ENCODE measurements at regions not wholly inside any gene's neighbourhood (a gene's known extent, or its start where the extent isn't known, plus 50 kb on each side); places are given as distances from the start of the nearest gene placed in this dataset.
"Not testable (repeated sequence)": the region's sequence is repeated elsewhere in the genome, so short reads cannot be mapped to it uniquely, and the experiment has no call there.

- DNase-seq (ENCODE audit: low read depth): no peak
Measured at GRCh38 chr13:74574964-74575728, 440.9 kb upstream of the KLF12 start.

- no peak for DNase-seq (ENCODE audit: low read depth)
Measured at GRCh38 chr13:74573654-74574053, 439.4 kb upstream of the KLF12 start.

GRCh38 chr13:74571811-74572210, 437.6 kb upstream of the KLF12 start:
- DNase-seq (ENCODE audit: low read depth): no peak

- DNase-seq (ENCODE audit: low read depth): no peak
Measured at GRCh38 chr13:74570834-74571233, 436.6 kb upstream of the KLF12 start.

GRCh38 chr13:74570046-74570445, 435.8 kb upstream of the KLF12 start:
- DNase-seq (ENCODE audit: low read depth): no peak

- no peak for DNase-seq (ENCODE audit: low read depth)
Measured at GRCh38 chr13:74569251-74569650, 435.0 kb upstream of the KLF12 start.

- DNase-seq (ENCODE audit: low read depth): no peak
Measured at GRCh38 chr13:74567485-74567884, 433.3 kb upstream of the KLF12 start.

GRCh38 chr13:74562381-74562780, 428.2 kb upstream of the KLF12 start:
- no peak for DNase-seq (ENCODE audit: low read depth)

GRCh38 chr13:74561155-74561554, 427.0 kb upstream of the KLF12 start:
- DNase-seq (ENCODE audit: low read depth): no peak

GRCh38 chr13:74560325-74560724, 426.1 kb upstream of the KLF12 start:
- DNase-seq (ENCODE audit: low read depth): no peak

- no peak for DNase-seq (ENCODE audit: low read depth)
Measured at GRCh38 chr13:74557870-74558269, 423.7 kb upstream of the KLF12 start.

- no peak for DNase-seq (ENCODE audit: low read depth)
Measured at GRCh38 chr13:74555651-74556420, 421.6 kb upstream of the KLF12 start.

GRCh38 chr13:74555276-74555625, 421.0 kb upstream of the KLF12 start:
- no peak for DNase-seq (ENCODE audit: low read depth)

GRCh38 chr13:74554569-74555275, 420.5 kb upstream of the KLF12 start:
- no peak for DNase-seq (ENCODE audit: low read depth)

GRCh38 chr13:74550039-74550438, 415.8 kb upstream of the KLF12 start:
- no peak for DNase-seq (ENCODE audit: low read depth)

- not testable (repeated sequence) for DNase-seq (ENCODE audit: low read depth)
Measured at GRCh38 chr13:74536649-74537048, 402.4 kb upstream of the KLF12 start.

GRCh38 chr13:74533226-74533625, 399.0 kb upstream of the KLF12 start:
- no peak for DNase-seq (ENCODE audit: low read depth)

GRCh38 chr13:74530011-74530410, 395.8 kb upstream of the KLF12 start:
- no peak for DNase-seq (ENCODE audit: low read depth)

- no peak for DNase-seq (ENCODE audit: low read depth)
Measured at GRCh38 chr13:74528734-74529513, 394.7 kb upstream of the KLF12 start.

GRCh38 chr13:74523057-74523456, 388.9 kb upstream of the KLF12 start:
- DNase-seq (ENCODE audit: low read depth): peak; percentile 8

GRCh38 chr13:74511523-74511922, 377.3 kb upstream of the KLF12 start:
- no peak for DNase-seq (ENCODE audit: low read depth)

GRCh38 chr13:74487091-74487722, 353.0 kb upstream of the KLF12 start:
- DNase-seq (ENCODE audit: low read depth): no peak

All from CMK (cell line).